Daoy (cell line): ENCODE measurements at regions not wholly inside any gene's neighbourhood (a gene's known extent, or its start where the extent isn't known, plus 50 kb on each side); places are given as distances from the start of the nearest gene placed in this dataset.
"Not testable (repeated sequence)": the region's sequence is repeated elsewhere in the genome, so short reads cannot be mapped to it uniquely, and the experiment has no call there.

Experiments used
- DNase-seq: peaks from one replicate; pipeline ENCODE4 v3.0.0-alpha.2; 2015; ENCODE audit warnings: low read depth

DNA sequence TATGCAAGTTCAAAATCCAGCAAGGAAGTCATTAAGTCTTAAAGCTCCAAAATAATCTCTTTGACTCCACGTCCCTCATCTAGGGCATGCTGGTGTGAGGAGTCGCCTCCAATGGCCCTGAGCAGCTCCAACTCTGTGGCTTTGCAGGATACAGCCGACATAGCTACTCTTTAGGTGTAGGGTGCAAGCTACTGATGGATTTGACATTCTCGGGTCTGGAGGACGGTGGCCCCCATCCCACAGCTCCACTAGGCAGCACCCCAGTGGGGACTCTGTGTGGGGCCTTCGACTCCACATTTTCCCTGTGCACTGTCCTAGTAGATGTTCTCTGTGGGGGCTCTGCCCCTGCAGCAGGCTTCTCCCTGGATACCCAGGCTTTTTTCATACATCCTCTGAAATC is 333.2 kb upstream of the FGF13 start:
- DNase-seq, result no peak

DNA sequence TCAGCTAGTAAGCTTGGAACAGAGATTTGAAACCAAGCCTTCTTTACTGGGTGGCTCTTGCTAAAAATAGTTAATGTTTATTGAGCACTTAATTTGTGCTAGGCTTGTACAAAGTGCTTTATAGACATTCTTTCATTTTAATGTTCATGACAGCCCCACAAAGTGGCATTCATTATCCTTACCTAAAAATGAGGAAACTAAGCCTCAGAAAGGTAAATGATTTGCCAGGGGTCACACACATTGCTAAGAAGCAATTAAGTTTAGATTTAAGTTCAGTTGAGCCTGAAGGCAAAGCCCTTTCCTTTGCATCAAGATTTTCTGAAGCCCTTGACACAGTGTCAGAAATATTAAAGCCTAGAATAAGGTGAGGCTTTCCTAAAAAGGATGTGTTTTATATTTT is 327.5 kb upstream of the FGF13 start:
- DNase-seq, result no peak

DNA sequence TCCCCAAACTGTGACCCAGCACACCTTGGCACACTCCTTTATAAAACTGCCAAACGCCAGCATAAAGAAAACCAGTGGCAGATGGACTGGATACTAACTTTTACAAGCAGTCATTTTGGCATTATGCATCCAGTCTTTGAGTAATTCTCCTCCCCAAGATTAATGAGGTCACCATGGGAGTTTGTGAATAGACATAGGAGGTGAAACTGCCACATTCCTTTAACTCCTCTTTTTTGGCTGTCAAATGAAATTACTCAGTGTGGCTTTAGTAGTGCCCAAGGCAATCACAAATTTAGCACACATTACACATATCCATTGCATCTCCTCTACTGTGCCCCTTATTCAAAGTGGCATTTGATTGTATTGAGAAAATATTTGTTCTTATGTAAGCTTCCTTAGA is 315.3 kb upstream of the FGF13 start:
- no peak for DNase-seq

DNA sequence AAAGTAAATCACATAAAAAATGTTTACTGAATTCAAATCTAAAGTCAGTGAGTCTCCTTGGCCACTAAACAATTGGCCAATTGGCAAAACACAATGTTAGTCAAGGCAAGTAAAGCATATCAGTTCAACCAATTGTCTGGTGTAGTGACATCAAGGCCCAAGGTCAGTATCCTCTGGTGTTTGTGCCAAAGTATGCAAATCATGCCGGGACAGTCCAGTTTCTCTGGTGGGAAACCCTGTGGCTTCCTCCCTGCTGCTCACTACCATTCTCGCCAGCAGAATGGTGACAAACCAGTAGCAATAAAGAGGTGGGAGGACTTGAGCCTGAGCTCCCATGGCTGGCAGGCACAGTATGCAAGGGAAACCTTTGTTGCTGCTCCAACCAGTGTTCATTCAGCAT is 314.9 kb upstream of the FGF13 start:
- peak; percentile 1 for DNase-seq

DNA sequence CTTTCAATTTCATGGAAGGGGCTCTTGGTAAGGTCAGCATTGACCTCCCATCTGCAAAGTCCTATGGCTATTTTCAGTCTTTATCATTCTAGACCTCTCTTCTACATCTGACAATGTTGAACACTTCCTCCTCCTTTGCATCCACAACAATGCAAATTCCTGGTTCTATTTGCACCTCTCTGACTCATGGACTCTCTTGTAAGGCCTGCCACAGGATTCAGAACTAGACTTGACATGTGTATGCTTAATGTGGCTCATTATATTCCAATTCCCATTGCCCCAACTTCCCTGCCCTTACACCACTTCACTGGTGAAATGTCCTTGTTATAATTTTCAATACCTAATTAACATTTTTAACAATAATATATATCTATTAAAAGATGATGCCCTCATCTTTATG is 314.3 kb upstream of the FGF13 start:
- DNase-seq, result no peak

DNA sequence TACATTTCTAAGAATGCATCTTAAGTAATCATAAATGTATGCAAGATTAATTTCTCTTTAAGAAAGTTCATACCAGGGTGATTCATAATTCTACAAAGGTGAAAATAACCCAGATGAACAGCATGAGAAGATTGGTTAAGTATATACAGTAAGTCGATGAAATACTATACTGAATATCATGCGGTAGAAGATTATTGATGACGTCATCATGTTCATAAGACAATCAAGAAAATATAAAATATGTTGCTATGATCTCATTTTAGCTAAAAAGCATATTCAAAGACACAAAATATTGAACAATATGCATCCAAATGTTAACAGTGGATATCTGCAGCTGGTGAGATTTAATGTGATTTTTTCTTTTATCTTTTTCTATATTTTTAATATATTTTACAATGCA is 312.0 kb upstream of the FGF13 start:
- DNase-seq, result no peak

DNA sequence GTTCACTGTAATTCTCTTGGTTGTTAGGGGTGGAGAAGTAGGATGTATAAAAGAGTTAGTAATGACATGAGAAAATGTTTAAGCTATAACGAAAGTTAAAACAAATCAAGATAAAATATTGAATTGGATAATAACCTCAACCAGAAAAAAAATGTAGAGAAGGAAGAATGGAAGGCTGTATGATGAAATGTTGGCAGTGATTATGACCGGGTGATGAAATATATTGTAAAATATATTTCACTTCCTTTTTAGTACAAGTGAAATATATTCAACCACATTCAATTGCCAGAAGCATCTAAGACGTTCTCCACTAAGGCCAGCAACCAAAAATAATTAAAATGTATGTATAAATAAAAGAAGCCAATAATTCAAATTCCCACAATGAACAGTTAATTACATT is 309.3 kb upstream of the FGF13 start:
- no peak for DNase-seq

DNA sequence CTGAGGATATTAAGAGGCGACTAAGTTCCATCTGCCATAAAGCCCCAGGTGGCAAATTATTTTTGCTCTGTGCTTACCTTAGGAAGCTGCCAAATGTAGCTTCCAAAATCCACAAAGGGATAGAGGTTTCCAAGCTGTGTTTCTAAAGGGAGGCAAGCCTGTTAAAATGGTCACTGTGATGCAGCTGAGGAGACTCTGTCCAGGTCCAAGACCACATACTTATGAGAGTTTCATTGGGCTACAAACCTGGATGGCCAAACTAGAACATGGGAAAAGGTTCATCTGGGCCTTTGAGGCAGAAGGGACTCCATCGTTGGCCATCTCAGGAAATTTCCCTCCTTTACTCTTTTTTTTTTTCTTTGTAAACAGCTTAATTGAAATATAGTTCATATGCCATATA is 306.9 kb upstream of the FGF13 start:
- DNase-seq, result no peak

DNA sequence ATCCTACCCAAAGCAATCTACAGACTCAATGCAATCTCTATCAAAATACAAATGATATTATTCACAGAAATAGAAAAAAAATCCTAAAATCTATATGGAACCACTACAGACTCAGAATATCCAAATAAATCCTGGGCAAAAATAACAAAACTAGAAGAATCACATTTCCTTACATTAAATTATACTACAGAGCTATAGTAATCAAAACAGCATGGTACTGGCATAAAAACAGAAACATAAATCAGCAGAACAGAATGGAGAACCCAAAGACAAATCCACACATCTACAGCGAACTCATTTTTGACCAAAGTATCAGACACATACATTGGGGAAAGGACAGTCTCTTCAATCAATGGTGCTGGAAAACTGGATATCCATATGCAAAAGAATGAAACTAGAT is 304.1 kb upstream of the FGF13 start:
- DNase-seq, result no peak

DNA sequence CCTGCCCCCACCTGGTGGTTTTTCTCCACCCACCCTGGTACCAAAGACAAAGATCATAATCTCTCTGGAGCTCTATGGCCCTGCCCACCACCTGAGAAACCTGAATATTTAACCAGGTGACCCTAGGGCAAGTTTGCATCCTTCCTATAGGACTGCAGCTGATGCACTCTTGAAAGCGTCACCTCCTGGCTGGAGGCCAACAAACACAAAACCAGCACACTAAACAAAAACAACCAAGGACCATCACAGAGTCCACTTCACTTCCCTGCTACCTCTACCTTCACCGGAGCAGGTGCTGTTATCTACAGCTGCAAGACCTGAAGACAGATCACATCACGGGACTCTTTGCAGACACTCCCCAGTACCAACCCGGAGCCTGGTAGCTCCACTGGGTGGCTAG is 296.7 kb upstream of the FGF13 start:
- no peak for DNase-seq

DNA sequence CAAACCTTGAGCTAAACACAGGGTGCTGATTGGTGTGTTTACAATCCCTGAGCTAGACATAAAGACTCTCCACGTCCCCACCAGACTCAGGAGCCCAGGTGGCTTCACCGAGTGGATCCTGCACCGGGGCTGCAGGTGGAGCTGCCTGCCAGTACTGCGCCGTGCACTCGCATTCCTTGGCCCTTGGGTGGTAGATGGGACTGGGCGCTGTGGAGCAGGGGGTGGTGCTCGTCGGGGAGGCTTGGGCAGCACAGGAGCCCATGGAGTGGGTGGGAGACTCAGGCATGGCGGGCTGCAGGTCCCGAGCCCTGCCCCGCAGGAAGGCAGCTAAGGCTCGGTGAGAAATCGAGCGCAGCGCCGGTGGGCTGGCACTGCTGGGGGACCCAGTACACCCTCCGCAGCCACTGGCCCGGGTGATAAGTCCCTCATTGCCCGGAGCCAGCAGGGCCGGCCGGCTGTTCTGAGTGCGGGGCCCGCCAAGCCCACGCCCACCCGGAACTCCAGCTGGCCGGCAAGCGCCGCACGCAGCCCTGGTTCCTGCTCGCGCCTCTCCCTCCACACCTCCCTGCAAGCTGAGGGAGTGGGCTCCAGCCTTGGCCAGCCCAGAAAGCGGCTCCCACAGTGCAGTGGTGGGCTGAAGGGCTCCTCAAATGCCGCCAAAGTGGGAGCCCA is 292.5 kb upstream of the FGF13 start:
- not testable (repeated sequence) for DNase-seq

DNA sequence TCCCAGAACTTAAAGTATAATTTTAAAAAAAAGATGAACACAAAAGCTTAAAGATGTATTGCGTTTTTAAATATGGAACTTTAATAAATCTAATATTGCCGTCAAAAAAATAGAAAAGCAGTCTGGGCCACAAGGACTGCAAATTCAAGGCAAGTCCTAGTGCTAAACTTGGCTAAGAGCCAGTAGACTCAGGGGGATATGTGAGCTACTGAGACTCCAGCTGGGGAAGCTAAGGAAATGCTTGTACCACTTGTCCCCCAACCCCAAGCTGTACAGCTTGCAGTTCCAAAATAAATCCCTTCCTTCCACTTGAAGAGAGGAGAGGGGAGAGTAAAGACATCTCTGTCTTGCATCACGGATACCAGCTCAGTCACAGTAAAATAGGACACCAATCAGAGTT is 290.8 kb upstream of the FGF13 start:
- no peak for DNase-seq

DNA sequence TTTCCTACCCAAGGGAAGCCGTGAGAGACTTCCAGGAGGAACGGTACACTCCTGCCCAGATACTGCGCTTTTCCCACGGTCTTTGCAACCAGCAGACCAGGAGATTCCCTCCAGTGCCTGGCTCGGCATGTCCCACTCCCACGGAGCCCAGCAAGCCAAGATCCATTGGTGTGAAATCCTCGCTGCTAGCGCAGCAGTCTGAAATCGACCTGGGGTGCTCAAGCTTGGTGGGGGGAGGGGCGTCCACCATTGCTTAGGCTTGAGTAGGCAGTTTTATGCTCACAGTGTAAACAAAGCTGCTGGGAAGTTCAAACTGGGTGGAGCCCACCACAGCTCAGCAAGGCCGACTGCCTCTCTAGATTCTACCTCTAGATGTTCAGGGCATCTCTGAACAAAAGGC is 284.8 kb upstream of the FGF13 start:
- DNase-seq, result no peak

DNA sequence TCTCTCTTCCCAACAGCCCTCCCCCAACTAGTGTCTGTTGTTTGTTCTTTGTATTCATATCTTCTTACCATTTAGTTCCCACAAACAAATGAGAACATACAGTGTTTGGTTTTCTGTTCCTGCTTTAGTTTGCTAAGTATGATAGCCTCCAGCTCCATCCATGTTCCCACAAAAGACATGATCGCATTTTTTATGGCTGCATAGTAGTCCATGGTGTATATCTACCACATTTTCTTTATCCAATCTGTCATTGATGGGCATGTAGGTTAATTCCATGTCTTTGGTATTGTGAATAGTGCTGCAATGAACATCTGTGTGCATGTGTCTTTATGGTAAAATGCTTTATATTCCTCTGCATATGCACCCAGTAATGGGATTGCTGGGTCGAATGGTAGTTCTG is 283.9 kb upstream of the FGF13 start:
- no peak for DNase-seq

DNA sequence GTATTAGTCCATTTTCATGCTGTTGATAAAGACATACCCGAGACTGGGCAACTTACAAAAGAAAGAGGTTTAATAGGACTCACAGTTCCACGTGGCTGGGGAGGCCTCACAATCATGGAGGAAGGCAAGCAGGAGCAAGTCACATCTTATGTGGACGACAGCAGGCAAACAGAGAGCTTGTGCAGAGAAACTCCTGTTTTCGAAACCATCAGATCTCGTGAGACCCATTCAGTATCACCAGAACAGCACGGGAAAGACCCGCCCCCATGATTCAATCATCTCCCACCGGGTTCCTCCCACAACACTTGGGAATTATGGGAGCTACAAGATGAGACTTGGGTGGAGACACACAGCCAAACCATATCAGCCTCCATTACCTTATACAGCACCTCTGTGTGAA is 278.9 kb upstream of the FGF13 start:
- not testable (repeated sequence) for DNase-seq

DNA sequence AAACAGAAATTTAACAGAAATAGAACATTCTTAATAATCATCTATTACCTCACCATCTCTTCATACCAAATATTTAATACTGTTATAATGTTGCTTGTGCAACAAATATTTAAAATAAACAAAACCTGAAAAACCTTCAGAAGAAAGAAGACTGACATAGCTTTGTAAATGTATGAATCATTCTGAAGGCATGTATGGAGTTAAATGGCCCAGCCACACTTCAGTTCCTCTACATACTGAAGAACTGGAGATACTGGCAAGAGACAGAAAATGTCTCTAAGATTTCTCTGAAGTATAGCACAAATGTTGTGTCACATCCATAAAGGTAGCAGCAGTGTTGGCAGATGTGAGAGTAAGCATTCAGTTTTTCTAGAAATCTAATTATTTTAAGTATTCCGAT is 275.3 kb upstream of the FGF13 start:
- peak; percentile 1 for DNase-seq

DNA sequence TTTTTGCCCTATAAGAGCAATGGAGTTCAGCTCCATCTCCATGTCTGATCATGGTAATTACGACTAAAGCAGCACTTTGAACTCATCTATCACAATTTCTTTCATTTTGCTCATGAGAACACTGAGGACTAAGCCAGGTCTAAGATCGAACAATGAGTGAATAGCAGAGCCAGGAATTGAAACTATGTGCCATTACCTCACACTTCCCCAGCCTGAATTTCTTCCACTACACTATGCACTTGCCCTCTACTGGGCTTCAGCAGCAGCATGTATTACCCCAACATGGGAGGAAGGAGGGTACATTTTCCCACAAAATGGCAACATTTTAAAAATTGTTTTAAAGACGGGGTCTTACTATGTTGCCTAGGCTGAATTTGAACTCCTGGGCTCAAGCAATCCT is 274.7 kb upstream of the FGF13 start:
- DNase-seq, result peak; percentile 7

DNA sequence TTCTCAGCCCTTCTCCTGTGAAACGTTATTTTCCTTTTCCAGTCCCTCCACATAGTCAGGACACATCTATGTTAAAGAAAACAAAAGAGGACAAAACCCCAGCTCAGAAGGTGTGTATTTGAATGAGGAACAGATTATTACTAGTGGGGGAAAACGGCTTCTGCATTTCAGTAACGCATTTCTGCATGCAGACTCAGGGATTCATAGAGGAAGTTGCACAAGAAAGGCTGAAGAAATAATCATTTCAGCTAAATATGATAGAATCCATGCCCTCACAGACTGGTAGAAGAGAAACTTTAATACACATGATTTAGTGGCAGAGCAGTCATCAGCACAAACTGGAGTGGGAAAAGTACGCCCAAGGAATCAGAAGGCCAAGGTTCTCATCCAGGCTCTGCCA is 270.8 kb upstream of the FGF13 start:
- no peak for DNase-seq

DNA sequence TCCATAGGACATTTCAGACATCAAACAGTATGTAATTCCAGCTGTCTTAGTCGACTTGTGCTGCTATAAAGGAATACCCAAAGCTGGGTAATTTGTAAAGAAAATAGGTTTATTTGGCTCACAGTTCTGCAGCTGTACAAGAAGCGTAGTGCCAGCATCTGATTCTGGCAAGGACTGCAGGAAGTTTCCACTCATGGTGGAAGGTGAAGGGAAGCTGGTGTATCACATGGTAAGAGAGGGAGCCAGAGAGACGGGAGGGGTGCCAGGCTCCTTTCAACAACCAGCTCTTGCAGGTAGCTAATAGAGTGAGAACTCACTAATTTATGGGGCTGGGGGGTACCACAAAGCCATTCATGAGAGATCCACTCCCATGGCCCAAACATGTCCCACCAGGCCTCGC is 253.0 kb upstream of the FGF13 start:
- DNase-seq, result no peak

DNA sequence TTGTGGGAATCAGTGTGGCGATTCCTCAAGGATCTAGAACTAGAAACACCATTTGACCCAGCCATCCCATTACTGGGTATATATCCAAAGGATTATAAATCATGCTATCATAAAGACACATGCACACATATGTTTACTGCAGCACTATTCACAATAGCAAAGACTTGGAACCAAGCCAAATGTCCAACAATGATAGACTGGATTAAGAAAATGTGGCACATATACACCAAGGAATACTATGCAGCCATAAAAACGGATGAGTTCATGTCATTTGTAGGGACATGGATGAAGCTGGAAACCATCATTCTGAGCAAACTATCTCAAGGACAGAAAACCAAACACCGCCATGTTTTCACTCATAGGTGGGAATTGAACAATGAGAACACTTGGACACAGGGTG is 250.9 kb upstream of the FGF13 start:
- DNase-seq, result not testable (repeated sequence)

DNA sequence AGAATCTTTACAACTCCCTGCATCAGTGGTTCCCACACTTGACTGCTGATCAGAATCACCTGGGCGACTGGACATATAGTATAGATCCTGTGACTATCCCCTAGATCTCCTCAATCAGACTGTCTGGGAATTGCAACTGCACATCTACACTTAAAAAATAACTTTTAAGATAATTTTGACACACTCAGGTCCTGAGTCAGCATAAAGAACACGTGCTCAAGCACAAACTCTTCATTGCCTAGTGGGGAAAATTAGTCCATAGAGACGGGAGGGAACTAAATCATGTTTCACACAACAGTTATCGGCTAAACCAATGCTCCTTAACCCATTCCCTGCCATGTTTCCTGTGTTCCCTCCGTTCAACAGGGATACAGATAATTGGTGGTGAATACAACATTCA is 243.5 kb upstream of the FGF13 start:
- no peak for DNase-seq

DNA sequence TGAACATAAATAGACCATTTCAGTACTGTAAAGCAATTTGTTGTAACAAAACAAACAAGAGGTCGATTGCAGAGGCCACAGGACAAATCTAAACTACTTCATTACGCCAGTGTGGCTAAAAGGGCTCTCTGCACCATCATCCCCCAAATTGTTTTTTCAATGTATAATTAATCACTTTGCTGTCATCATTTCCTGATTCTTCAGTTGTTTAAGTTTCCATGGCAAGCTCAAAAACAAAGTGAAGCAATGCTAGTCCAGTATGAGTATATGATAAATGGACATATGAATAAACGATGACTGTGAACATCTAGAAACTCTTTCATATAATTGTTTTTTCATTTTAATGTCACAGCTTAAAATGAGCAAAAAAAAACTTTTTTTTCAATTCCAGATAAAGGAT is 235.4 kb upstream of the FGF13 start:
- DNase-seq, result no peak

DNA sequence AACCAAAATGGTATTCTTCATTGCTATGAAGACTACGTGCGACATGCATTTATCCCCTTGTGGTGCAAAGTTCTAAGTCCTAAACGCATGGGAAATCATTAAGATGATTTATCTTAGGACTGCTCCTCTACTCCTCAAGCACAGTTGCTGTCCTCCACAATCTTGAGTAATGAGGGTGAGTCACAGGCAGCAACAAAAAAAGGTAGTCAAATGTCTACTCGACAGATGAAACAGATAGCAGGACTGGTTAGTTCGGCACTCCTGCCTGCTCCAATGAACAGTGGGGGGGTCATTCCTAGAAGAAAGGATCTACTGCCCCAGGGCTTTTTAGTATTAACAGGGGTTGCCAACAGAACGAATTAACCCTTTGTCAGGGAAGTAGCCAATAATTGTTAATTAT is 233.7 kb upstream of the FGF13 start:
- peak; percentile 19 for DNase-seq

DNA sequence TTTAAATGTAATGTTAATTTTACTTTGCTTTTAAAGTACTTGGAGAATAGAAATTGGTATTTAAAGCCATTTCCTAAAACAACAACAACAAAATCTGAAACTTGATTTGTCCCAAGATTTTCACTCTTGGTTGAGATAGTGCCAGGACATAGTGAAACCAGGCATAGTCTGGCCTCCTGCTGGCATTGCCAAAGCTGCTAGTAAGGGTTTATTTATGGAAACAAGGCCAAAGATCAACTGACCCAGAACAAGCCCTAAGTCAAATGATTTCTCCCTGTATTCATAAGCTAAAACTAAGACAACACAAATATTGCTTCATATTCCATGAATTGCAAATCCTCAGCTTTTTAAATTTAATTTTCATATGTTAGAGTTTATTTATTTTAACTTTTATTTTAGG is 227.5 kb upstream of the FGF13 start:
- no peak for DNase-seq

DNA sequence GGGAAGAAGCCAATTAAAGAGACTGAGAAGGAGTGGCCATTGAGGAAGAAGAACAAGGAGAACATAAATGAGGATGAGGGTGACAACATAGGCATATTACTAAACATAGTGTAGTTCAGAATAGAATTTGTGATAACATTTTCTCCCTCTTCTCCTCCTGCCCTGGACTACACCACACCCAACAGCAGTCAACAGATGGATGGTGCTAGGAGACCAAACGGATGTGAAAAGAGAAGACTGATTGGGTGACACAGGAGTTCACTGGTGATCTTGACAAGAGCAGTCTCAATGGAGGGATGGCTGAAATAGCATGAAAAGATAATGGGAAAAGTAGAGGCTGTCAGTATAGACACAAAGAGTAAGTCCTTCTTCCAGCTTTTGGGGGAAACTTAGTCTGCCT is 226.5 kb upstream of the FGF13 start:
- DNase-seq, result no peak
